Coronary artery (tissue), 2 donors: ENCODE measurements at regions not wholly inside any gene's neighbourhood (a gene's known extent, or its start where the extent isn't known, plus 50 kb on each side); places are given as distances from the start of the nearest gene placed in this dataset.

Experiments
- DNase-seq: peaks from one replicate; pipeline ENCODE4 v3.0.0-alpha.2; 2017; ENCODE audit warnings: low spot score
- H3K27ac ChIP-seq, 2 donors: fragments of 200-600 bp; sonication (generic); one replicate each; pipeline ENCODE4 v1.5.1; 2016 to 2019
- H3K4me3 ChIP-seq: fragments of 200-600 bp; sonication (generic); 2 replicates; pipeline ENCODE4 v1.5.1; 2016; ENCODE audit warnings: mild to moderate bottlenecking, moderate library complexity
- TF ChIP-seq, protein P1 (sequence below): fragments of 200-600 bp; sonication (generic); IDR thresholded peaks from one replicate; pipeline ENCODE4 v1.5.1; 2019; ENCODE audit warnings: antibody characterized with exemption

DNA sequence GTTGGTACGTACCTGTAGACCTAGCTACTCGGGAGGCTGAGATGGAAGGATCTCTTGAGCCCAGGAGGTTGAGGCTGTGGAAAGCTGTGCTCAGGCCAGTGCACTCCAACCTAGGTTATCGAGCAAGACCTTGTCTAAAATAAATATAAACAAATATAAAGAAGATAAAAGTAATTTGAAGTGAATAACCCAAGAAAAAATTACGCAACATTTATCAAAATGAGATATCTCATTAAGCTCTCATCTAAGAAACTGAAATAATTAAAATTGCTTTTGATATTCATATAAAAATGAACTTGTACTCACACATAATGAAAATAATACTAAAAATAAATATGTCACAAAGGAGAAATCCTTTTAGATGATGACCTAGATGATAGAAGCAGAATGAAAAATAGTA lies 647.1 kb upstream of the NCAM2 start:
- DNase-seq: no peak
- Histone ChIP-seq H3K4me3 (no peak overlapping the region), H3K27ac (no peak overlapping the region)
- TF ChIP-seq, protein P1, sequence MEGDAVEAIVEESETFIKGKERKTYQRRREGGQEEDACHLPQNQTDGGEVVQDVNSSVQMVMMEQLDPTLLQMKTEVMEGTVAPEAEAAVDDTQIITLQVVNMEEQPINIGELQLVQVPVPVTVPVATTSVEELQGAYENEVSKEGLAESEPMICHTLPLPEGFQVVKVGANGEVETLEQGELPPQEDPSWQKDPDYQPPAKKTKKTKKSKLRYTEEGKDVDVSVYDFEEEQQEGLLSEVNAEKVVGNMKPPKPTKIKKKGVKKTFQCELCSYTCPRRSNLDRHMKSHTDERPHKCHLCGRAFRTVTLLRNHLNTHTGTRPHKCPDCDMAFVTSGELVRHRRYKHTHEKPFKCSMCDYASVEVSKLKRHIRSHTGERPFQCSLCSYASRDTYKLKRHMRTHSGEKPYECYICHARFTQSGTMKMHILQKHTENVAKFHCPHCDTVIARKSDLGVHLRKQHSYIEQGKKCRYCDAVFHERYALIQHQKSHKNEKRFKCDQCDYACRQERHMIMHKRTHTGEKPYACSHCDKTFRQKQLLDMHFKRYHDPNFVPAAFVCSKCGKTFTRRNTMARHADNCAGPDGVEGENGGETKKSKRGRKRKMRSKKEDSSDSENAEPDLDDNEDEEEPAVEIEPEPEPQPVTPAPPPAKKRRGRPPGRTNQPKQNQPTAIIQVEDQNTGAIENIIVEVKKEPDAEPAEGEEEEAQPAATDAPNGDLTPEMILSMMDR: no peak

DNA sequence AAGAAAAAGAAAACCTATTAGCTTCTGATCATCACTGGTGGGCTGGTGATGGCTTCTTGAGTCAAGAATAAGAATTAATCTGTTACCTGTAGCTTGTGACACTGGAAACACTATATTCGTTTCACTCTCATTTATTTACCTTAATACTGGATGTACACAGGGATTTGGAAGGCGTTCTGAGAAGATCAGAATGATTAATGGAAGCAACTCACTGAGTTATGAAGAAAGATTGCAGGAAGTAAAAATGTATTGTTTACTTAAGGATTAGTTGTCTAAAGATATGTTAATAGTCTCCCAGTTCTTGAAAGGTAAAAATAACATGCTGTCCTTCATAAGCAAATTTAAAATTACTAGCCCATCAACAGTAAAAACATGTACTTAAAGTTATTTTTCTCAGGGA lies 644.9 kb upstream of the NCAM2 start:
- no peak for DNase-seq

DNA sequence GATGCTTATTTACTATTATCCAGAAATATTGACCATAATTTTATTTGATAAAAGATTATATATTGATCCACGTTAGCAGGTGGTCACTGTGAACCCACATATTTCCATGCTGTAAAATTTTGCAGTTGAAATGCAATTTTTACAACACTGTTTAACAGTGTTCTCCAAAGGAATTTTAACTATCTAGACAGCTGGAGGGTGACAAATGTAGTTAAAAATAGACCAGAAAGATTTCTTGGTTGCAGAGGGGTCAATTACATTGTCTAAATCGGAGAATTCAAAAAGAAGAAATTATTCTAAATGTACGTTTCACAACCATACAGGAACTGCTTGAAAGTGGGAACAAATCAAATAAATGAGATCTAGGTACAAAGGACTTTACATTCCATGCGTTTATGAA lies 625.2 kb upstream of the NCAM2 start:
- no peak overlapping the region for H3K4me3 ChIP-seq
- TF ChIP-seq, protein P1: no peak
- DNase-seq: no peak
- no peak overlapping the region for H3K27ac ChIP-seq

More for the DNA sequence above, 644.9 kb upstream of the NCAM2 start:
- Histone ChIP-seq H3K4me3 (no peak overlapping the region), H3K27ac (no peak overlapping the region)
- TF ChIP-seq, protein P1: no peak

DNA sequence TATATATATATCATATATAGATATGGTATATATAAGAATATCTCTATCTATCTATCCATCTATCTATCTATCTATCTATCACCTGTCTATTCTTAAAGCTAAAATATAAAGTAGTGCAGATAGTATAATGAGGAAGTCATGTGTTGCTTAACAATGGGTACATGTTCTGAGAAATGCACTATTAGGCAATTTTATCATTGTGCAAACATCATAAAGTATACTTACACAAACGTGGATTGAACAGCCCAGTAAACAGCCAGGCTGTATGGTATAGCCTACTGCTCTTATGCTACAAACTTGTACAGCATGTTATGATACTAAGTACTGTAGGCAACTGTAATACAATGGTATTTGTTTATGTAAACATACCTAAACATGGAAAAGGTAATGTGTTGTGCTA lies 621.0 kb upstream of the NCAM2 start:
- no peak overlapping the region for H3K4me3 ChIP-seq
- H3K27ac ChIP-seq: no peak overlapping the region
- DNase-seq: no peak
- TF ChIP-seq, protein P1: no peak

DNA sequence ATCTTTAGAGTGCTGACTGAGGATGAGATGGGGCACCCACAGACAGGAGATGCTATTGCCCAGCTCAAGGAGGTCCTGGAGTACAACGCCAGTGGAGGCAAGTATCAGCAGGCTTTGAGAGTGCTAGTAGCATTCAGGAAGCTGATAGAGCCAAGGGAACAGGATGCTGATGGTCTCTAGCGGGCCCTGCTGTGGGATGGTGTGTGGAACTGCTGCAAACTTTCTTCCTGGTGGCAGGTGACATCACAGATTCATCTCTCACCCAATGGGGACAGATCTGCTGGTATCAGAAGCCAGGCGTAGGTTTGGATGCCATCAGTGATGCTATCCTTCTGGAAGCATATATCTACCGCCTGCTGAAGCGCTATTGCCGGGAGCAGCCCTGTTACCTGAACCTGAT lies 609.8 kb upstream of the NCAM2 start:
- DNase-seq: no peak

DNA sequence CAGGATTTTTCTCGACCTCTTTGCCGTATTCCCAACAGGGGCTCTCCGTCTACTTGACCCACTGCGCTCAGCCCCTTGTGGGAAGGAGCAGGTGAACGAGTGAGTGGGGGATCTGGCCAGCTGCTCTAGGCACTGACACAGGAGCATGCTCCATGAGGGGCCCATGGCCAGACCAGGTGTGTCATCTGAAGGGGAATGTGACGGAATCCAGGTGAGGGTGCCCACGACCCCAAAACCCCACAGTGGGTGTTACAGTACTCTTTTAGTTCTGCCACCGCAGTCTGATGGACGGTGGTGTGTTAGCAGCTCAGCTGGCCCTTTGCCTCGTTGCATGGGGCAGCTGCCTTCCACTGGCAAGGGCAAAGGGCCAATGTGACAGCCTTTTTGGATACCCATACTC lies 601.4 kb upstream of the NCAM2 start:
- DNase-seq: no peak
- Histone ChIP-seq H3K4me3 (no peak overlapping the region), H3K27ac (no peak overlapping the region)
- TF ChIP-seq, protein P1: no peak

More for the DNA sequence above, 609.8 kb upstream of the NCAM2 start:
- Histone ChIP-seq H3K27ac (no peak overlapping the region), H3K4me3 (no peak overlapping the region)
- TF ChIP-seq, protein P1: no peak

DNA sequence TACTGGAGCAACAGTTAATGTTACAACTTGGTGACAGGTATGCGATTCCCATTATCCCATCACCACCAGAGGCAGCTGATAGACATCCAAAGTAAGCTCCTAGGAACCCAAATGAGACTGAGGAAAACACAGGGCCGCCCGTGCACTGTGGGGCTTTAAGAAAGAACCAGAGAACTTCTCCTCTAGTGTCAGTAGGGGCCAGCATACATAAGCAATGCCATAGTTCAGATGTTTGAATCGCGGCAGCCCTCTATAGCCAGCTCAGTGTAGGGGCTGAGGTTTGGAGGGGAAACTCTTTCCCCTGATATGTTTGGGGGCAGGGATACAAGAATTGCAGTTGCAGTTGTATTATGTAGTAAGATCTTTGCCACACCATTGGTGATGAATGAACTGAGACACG lies 593.3 kb upstream of the NCAM2 start:
- Histone ChIP-seq H3K4me3 (no peak overlapping the region), H3K27ac (no peak overlapping the region)
- TF ChIP-seq, protein P1: no peak
- no peak for DNase-seq
